HepG2 (cell line): ENCODE measurements at regions not wholly inside any gene's neighbourhood (a gene's known extent, or its start where the extent isn't known, plus 50 kb on each side); places are given as distances from the start of the nearest gene placed in this dataset.

Experiments
- ATAC-seq: fragments of 200-7000 bp; cut with Tn5 transposase; 3 replicates; pipeline ENCODE4 v1.9.1; 2020; ENCODE audit warnings: mild to moderate bottlenecking, moderate library complexity
- BruUV-seq: library from RNA; stranded (reverse); fragments of 400-500 nt; replicated peaks from 2 replicates; lab custom pipeline; 2021; lab: Mats Ljungman, UMichigan
- CTCF ChIA-PET: fragments of 300-600 bp; formaldehyde crosslinking; extraction: SDS; loops from one replicate; lab custom pipeline; 2021; ENCODE audit warnings: low total read pairs, inconsistent platforms, low intra/inter-chr PET ratio; lab: Yijun Ruan, JAX
- POLR2A ChIA-PET: fragments of 350-600 bp; sonication (Branson Sonifier 250); formaldehyde crosslinking; loops from one replicate; lab custom pipeline; 2020; ENCODE audit warnings: antibody characterized with exemption, inconsistent platforms; lab: Yijun Ruan, JAX
- DNase-seq: peaks from one replicate; pipeline ENCODE4 v3.0.0-alpha.2; 2015; ENCODE audit warnings: low spot score
- FAIRE-seq: peaks from 3 replicates; lab custom pipeline; 2011; peaks lifted over from hg19 to GRCh38; lab: Jason Lieb, UNC
- H2AFZ ChIP-seq: one replicate; pipeline ENCODE4 v1.6.1; 2011; ENCODE audit warnings: low read length, inconsistent platforms
- H3K27ac ChIP-seq: fragments of 300-600 bp; 3 replicates; pipeline ENCODE4 v1.8.0; 2011; ENCODE audit warnings: mixed run types, mild to moderate bottlenecking, mixed read lengths, low read length, inconsistent platforms; ENCODE audit not compliant: insufficient read depth; ENCODE audit errors: extremely low read length
- H3K27me3 ChIP-seq, 2 experiments: fragments of 200-600 bp in 1 of 2; 2 replicates in 1 of 2; 3 replicates in 1 of 2; pipeline versions ENCODE4 v1.6.0 to v1.8.0; 2011; ENCODE audit warnings: low read length in 2 of 2, mild to moderate bottlenecking in 2 of 2, moderate library complexity in 2 of 2, inconsistent platforms in 1 of 2; ENCODE audit not compliant: insufficient read depth in 2 of 2, control insufficient read depth in 1 of 2
- H3K36me3 ChIP-seq, 2 experiments: fragments of 200-600 bp in 1 of 2; replicated peaks in 1 of 2; 2 replicates in 1 of 2; 3 replicates in 1 of 2; pipeline versions ENCODE4 v1.5.1 to v1.8.0; 2011; ENCODE audit warnings: low read length in 2 of 2, inconsistent platforms in 1 of 2; ENCODE audit not compliant: insufficient read depth in 2 of 2, control insufficient read depth in 1 of 2
- H3K4me1 ChIP-seq: 2 replicates; pipeline ENCODE4 v1.5.1; 2012; ENCODE audit warnings: low read length, inconsistent platforms; ENCODE audit not compliant: insufficient read depth
- H3K4me2 ChIP-seq: 2 replicates; pipeline ENCODE4 v1.6.0; 2011; ENCODE audit warnings: low read depth, low read length, inconsistent platforms
- H3K4me3 ChIP-seq, 3 experiments: fragments of 200-600 bp in 1 of 3; sonication (generic), shearing (Covaris generic) in 1 of 3; replicated peaks in 1 of 3; 2 replicates each; pipeline ENCODE4 v1.5.1; 2011 to 2016; ENCODE audit warnings: low read length in 3 of 3, inconsistent platforms in 2 of 3, low read depth in 2 of 3, mild to moderate bottlenecking in 2 of 3, control low read depth in 1 of 3, mixed read lengths in 1 of 3; ENCODE audit not compliant: insufficient read depth in 1 of 3
- H3K79me2 ChIP-seq: one replicate; pipeline ENCODE4 v1.6.1; 2011; ENCODE audit warnings: low read length, inconsistent platforms; ENCODE audit not compliant: insufficient read depth
- H3K9ac ChIP-seq: 2 replicates; pipeline ENCODE4 v1.6.0; 2011; ENCODE audit warnings: mild to moderate bottlenecking, low read depth, low read length, inconsistent platforms; ENCODE audit not compliant: insufficient read depth
- H3K9me3 ChIP-seq: 2 replicates; pipeline ENCODE4 v1.5.1; 2012; ENCODE audit warnings: mild to moderate bottlenecking, low read length
- H4K20me1 ChIP-seq: 2 replicates; pipeline ENCODE4 v1.6.0; 2011; ENCODE audit warnings: inconsistent platforms, mild to moderate bottlenecking, low read length, moderate library complexity; ENCODE audit not compliant: insufficient read depth
- DMAP1 ChIP-seq: IDR thresholded peaks from 2 replicates; pipeline ENCODE4 v1.6.1; 2016
- HCFC1 ChIP-seq: fragments of 150-350 bp; IDR thresholded peaks from 2 replicates; pipeline ENCODE4 v1.6.1; 2014; ENCODE audit warnings: low read depth, low read length
- SP140L ChIP-seq: sonication (generic); formaldehyde crosslinking; IDR thresholded peaks from 2 replicates; pipeline ENCODE4 v1.4.0; 2020; ENCODE audit warnings: missing genetic modification reagents, borderline replicate concordance
- ZFP62 ChIP-seq: sonication (generic); formaldehyde crosslinking; IDR thresholded peaks from 2 replicates; pipeline ENCODE4 v1.4.0; 2020; ENCODE audit warnings: missing genetic modification reagents
- ZFP82 ChIP-seq: sonication (generic); formaldehyde crosslinking; IDR thresholded peaks from 2 replicates; pipeline ENCODE4 v1.5.1; 2020; ENCODE audit warnings: mild to moderate bottlenecking, missing genetic modification reagents, borderline replicate concordance
- ZNF619 ChIP-seq: sonication (generic); formaldehyde crosslinking; IDR thresholded peaks from 2 replicates; pipeline ENCODE4 v1.4.0; 2020; ENCODE audit warnings: mild to moderate bottlenecking, missing genetic modification reagents
- ZNF841 ChIP-seq: sonication (generic); formaldehyde crosslinking; IDR thresholded peaks from 2 replicates; pipeline ENCODE4 v1.8.1; 2023; ENCODE audit warnings: missing genetic modification reagents, borderline replicate concordance
- WGBS: methylation state at CpG from one replicate; pipeline ENCODE4 v1.1.6; 2017; ENCODE audit warnings: low lambda C conversion rate; 5-methylcytosine and 5-hydroxymethylcytosine counted together
- in situ Hi-C: cut with HindIII; loops from 2 replicates; pipeline ENCODE4 v1.10.0; 2017; ENCODE audit warnings: low pct_unique_long_range_greater_than_20kb; ENCODE audit not compliant: extremely low pct_ligation_motif_present
- intact Hi-C: fragments of 100-400 bp; cut with micrococcal nuclease; formaldehyde crosslinking; loops from one replicate; pipeline ENCODE4 v1.10.0; 2022; ENCODE audit not compliant: unreplicated experiment
- TF ChIP-seq, protein P1 (sequence below): sonication (generic); formaldehyde crosslinking; IDR thresholded peaks from 2 replicates; pipeline ENCODE4 v1.5.1; 2020; ENCODE audit warnings: missing genetic modification reagents, mild to moderate bottlenecking, borderline replicate concordance

DNA sequence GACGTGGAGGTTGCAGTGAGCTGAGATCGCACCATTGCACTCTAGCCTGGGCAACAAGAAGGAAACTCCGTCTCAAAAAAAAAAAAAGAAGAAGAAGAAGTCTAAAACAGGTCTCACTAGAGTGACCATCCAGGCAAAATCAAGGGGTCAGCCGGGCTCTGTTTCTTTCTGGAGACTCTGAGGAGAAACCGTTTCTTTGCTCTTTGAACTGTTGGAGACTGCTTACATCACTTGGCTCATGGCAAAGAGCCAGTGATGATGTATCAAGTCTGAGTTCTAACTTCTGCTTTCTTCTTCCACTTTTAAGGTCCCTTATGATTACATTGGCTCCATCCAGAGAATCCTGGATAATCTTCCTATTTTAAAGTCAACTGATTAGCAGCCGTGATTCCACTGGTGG is 306.8 kb downstream of the WDR11 start:
- no peak for DNase-seq
- Histone ChIP-seq H3K4me2 (no peak overlapping the region), H4K20me1 (no peaks in the 10 kb centered on the region), H3K36me3 (no peaks in the 10 kb centered on the region), H3K27ac (no peak overlapping the region), H3K9me3 (no peaks in the 10 kb centered on the region), H3K27me3 (no peaks in the 10 kb centered on the region), H3K9ac (no peak overlapping the region), H3K79me2 (no peaks in the 10 kb centered on the region), H3K4me3 (no peak overlapping the region), H2AFZ (no peak overlapping the region), H3K4me1 (peaks cover 24% of the 10 kb centered on the region)
- WGBS = 35% methylated on average over 5 of the region's 6 CpGs
- no TSS peak for BruUV-seq
- TF ChIP-seq ZNF841 (CRISPR knock-in tag) (no peak), DMAP1 (CRISPR knock-in tag) (no peak), HCFC1 (no peak), ZNF619 (CRISPR knock-in tag) (no peak), SP140L (CRISPR knock-in tag) (no peak), ZFP62 (CRISPR knock-in tag) (no peak), ZFP82 (no peak)
- TF ChIP-seq, protein P1, sequence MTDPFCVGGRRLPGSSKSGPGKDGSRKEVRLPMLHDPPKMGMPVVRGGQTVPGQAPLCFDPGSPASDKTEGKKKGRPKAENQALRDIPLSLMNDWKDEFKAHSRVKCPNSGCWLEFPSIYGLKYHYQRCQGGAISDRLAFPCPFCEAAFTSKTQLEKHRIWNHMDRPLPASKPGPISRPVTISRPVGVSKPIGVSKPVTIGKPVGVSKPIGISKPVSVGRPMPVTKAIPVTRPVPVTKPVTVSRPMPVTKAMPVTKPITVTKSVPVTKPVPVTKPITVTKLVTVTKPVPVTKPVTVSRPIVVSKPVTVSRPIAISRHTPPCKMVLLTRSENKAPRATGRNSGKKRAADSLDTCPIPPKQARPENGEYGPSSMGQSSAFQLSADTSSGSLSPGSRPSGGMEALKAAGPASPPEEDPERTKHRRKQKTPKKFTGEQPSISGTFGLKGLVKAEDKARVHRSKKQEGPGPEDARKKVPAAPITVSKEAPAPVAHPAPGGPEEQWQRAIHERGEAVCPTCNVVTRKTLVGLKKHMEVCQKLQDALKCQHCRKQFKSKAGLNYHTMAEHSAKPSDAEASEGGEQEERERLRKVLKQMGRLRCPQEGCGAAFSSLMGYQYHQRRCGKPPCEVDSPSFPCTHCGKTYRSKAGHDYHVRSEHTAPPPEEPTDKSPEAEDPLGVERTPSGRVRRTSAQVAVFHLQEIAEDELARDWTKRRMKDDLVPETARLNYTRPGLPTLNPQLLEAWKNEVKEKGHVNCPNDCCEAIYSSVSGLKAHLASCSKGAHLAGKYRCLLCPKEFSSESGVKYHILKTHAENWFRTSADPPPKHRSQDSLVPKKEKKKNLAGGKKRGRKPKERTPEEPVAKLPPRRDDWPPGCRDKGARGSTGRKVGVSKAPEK (CRISPR knock-in tag) = no peak
- intact Hi-C loops = no loop called here
- in situ Hi-C loops = no loop called here
- ChIA-PET POLR2A (no interaction called here), CTCF (no interaction called here)
- ATAC-seq = no peak
- FAIRE-seq = no peak
